Chondrocyte (in vitro differentiated cells): ENCODE measurements at regions not wholly inside any gene's neighbourhood (a gene's known extent, or its start where the extent isn't known, plus 50 kb on each side); places are given as distances from the start of the nearest gene placed in this dataset.

Experiments used
- DNase-seq: peaks from one replicate; pipeline ENCODE4 v3.0.0; 2021; ENCODE audit warnings: mixed read lengths, low spot score
- H3K27ac Mint-ChIP-seq: one replicate; pipeline ENCODE4 v1.8.0; 2021; ENCODE audit warnings: mild to moderate bottlenecking, moderate library complexity, mixed read lengths; ENCODE audit not compliant: unreplicated experiment
- H3K27me3 Mint-ChIP-seq: 2 replicates; pipeline ENCODE4 v1.8.0; 2021; ENCODE audit warnings: low read depth, mixed read lengths
- H3K36me3 Mint-ChIP-seq: 2 replicates; pipeline ENCODE4 v1.8.0; 2021; ENCODE audit warnings: low read depth, mixed read lengths
- H3K4me1 Mint-ChIP-seq: 2 replicates; pipeline ENCODE4 v1.8.0; 2021; ENCODE audit warnings: low read depth, mild to moderate bottlenecking, mixed read lengths
- H3K4me3 Mint-ChIP-seq: one replicate; pipeline ENCODE4 v1.8.0; 2021; ENCODE audit warnings: mild to moderate bottlenecking, moderate library complexity, mixed read lengths; ENCODE audit not compliant: unreplicated experiment
- H3K9me3 Mint-ChIP-seq: 2 replicates; pipeline ENCODE4 v1.8.0; 2021; ENCODE audit warnings: low read depth, mixed read lengths
- TF ChIP-seq, protein P1 (sequence below): fragments of 200-600 bp; sonication (generic); IDR thresholded peaks from 2 replicates; pipeline ENCODE4 v1.5.0; 2021; ENCODE audit warnings: antibody characterized with exemption, mild to moderate bottlenecking, moderate library complexity

DNA sequence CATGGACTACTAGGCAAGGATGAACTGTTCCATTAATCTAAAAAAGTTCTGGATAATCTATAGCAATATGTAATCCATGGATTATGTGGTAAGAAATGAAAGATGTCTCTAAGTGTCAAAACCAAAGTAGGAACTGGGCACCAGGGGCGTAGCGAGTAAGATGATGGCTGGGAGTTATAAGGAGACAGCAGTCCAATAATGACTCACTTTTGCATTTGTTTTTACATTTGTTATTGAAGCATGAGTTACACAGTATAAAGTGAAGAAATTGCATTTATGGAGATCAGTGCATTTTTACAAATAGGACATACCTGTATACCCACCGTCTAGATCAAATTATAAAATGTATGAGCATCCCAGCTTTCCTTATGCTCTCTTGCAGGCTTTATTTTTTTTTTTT, 878.5 kb upstream of the MAP3K7 start:
- Mint-ChIP-seq H3K27ac (no peak overlapping the region), H3K9me3 (peaks cover 18% of the 10 kb centered on the region), H3K27me3 (no peaks in the 10 kb centered on the region), H3K4me3 (no peak overlapping the region), H3K36me3 (peaks cover 13% of the 10 kb centered on the region), H3K4me1 (peaks cover 10% of the 10 kb centered on the region)
- TF ChIP-seq, protein P1, sequence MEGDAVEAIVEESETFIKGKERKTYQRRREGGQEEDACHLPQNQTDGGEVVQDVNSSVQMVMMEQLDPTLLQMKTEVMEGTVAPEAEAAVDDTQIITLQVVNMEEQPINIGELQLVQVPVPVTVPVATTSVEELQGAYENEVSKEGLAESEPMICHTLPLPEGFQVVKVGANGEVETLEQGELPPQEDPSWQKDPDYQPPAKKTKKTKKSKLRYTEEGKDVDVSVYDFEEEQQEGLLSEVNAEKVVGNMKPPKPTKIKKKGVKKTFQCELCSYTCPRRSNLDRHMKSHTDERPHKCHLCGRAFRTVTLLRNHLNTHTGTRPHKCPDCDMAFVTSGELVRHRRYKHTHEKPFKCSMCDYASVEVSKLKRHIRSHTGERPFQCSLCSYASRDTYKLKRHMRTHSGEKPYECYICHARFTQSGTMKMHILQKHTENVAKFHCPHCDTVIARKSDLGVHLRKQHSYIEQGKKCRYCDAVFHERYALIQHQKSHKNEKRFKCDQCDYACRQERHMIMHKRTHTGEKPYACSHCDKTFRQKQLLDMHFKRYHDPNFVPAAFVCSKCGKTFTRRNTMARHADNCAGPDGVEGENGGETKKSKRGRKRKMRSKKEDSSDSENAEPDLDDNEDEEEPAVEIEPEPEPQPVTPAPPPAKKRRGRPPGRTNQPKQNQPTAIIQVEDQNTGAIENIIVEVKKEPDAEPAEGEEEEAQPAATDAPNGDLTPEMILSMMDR: no peak
- no peak for DNase-seq

DNA sequence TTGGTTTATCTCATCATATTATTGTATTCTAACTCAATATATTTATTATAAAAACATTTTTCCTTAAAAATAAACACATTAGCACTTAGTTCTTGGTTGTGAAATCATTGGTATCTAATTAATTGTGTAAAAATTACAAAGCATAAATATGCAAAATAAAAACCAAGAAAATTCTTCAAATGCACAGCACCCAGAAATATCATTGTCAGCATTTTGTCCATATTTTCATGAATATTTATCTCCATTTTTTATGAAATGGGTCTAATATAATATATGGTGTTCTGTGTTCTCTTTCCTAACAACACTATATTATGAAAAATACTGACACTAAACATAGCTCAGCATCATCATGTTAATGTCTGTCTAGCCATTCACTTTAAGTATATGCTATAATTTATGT, 877.8 kb upstream of the MAP3K7 start:
- H3K4me3 Mint-ChIP-seq: no peak overlapping the region
- H3K36me3 Mint-ChIP-seq: peaks cover 11% of the 10 kb centered on the region
- DNase-seq: no peak
- TF ChIP-seq, protein P1: no peak
- no peak overlapping the region for H3K27ac Mint-ChIP-seq
- peaks cover 10% of the 10 kb centered on the region for H3K4me1 Mint-ChIP-seq
- no peaks in the 10 kb centered on the region for H3K27me3 Mint-ChIP-seq
- H3K9me3 Mint-ChIP-seq: peaks cover 18% of the 10 kb centered on the region

DNA sequence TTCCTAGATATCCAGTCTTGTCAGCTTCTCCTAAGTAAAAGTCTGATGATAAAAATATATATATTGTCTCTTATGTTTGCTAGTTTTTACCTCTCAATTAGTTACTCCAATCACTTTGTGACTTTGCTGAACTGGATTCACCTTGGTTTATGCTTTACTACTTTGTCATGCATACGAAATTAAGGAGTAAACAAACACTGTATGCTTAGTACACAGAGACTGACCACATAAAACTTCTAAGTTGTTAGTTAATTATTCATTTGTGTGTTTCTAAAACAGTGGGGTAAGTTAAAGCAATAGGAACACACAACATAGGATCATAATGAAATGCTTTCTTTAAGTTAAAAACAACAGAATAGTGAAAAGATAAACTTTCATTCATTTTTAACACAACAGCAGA, 877.3 kb upstream of the MAP3K7 start:
- Mint-ChIP-seq H3K4me3 (no peak overlapping the region), H3K4me1 (peaks cover 10% of the 10 kb centered on the region), H3K9me3 (peaks cover 13% of the 10 kb centered on the region), H3K36me3 (peaks cover 6% of the 10 kb centered on the region), H3K27ac (no peak overlapping the region), H3K27me3 (no peaks in the 10 kb centered on the region)
- TF ChIP-seq, protein P1: no peak
- no peak for DNase-seq

DNA sequence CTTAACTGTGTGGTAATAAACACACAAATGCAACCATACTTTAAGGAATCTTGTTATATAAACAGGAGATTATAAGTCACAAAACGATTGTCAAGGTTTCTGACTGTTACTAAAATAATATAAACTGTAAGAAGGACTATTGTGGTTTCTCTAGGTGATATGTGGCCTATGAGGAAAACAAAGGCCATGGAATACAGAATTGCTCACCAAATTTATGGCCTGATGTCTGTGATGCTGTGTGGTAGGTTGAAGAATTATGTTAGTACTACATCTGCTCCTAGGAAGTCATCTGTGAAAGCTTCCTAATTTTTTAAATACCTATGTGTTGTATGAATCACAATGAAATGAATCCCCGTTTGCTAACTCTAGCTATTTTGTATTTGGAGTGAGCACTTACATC, 875.4 kb upstream of the MAP3K7 start:
- no peaks in the 10 kb centered on the region for H3K9me3 Mint-ChIP-seq
- no peak for DNase-seq
- TF ChIP-seq, protein P1: no peak

DNA sequence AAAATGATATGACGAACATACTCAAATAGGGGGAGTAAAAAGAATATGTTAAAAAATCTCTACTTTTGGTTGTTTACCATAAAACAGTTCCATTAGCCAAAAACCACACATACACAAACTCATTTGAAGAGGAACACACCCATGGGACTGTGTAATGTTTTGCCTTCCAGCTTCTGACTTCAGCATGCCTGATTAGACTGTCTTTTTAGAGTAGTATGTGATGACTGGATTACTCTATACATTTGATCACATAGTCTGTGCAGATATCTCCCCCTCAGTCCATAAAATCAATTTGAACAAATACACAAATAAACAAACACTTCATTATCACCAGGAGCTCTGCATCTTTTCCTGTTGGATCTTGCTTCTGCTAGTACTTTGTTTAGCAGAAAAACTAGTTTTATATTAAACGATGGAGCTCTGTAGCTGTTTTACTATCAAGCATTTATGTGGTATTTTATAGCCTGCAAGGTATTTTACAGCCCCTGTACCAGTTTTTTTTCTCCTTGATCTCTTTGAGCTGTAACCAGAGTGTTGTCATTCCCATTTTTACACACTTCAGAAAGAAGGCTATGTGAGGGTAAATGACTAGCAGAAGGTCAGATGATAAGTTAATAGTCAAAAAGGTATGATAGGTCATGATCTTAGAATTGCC, 866.5 kb upstream of the MAP3K7 start:
- no peak for DNase-seq
- H3K27ac Mint-ChIP-seq: no peak overlapping the region
- no peak overlapping the region for H3K4me3 Mint-ChIP-seq
- H3K27me3 Mint-ChIP-seq: no peaks in the 10 kb centered on the region
- TF ChIP-seq, protein P1: no peak
- no peaks in the 10 kb centered on the region for H3K9me3 Mint-ChIP-seq
- peaks cover 9% of the 10 kb centered on the region for H3K4me1 Mint-ChIP-seq
- no peaks in the 10 kb centered on the region for H3K36me3 Mint-ChIP-seq

More for the DNA sequence above, 875.4 kb upstream of the MAP3K7 start:
- Mint-ChIP-seq H3K27ac (no peak overlapping the region), H3K27me3 (no peaks in the 10 kb centered on the region), H3K36me3 (no peaks in the 10 kb centered on the region), H3K4me3 (no peak overlapping the region), H3K4me1 (peaks cover 10% of the 10 kb centered on the region)
